K562 (cell line): ENCODE measurements at regions not wholly inside any gene's neighbourhood (a gene's known extent, or its start where the extent isn't known, plus 50 kb on each side); places are given as distances from the start of the nearest gene placed in this dataset.

ENCODE experiments used
- EP300 ChIP-seq: IDR thresholded peaks from 2 replicates; pipeline ENCODE4 v1.6.1; 2012; ENCODE audit warnings: low read length, improper control_type of control experiment
- ILK ChIP-seq: fragments of 450-650 bp; IDR thresholded peaks from 2 replicates; pipeline ENCODE4 v1.6.1; 2016; ENCODE audit warnings: missing genetic modification characterization, low read depth, mild to moderate bottlenecking, missing compliant biosample characterization, moderate library complexity, borderline replicate concordance
- JUND ChIP-seq, 2 experiments: IDR thresholded peaks; 2 replicates in 1 of 2; 3 replicates in 1 of 2; pipeline ENCODE4 v1.6.1; 2011; ENCODE audit warnings: borderline replicate concordance in 2 of 2, low read depth in 2 of 2, low read length in 2 of 2, improper control_type of control experiment in 1 of 2, missing biosample characterization in 1 of 2, missing genetic modification characterization in 1 of 2, missing genetic modification reagents in 1 of 2
- NBN ChIP-seq: fragments of 450-650 bp; IDR thresholded peaks from 2 replicates; pipeline ENCODE4 v1.6.1; 2016; ENCODE audit warnings: low read depth, mild to moderate bottlenecking
- NR3C1 ChIP-seq: sonication (generic); formaldehyde crosslinking; IDR thresholded peaks from 2 replicates; pipeline ENCODE4 v1.8.1; 2022; ENCODE audit warnings: missing genetic modification reagents
- RBM14 ChIP-seq: fragments of 200-400 bp; formaldehyde crosslinking; IDR thresholded peaks from 2 replicates; pipeline ENCODE4 v1.6.1; 2018; ENCODE audit warnings: low read depth, mild to moderate bottlenecking, low read length, moderate library complexity, borderline replicate concordance; ENCODE audit not compliant: insufficient read depth
- SAFB2 ChIP-seq: fragments of 200-400 bp; formaldehyde crosslinking; IDR thresholded peaks from 2 replicates; pipeline ENCODE4 v1.6.1; 2018; ENCODE audit warnings: borderline replicate concordance, low read length, low read depth, moderate library complexity; ENCODE audit not compliant: severe bottlenecking
- ZNF239 ChIP-seq: fragments of 250-450 bp; sonication (Bioruptor Pico); IDR thresholded peaks from 2 replicates; pipeline ENCODE4 v1.4.0; 2020; ENCODE audit warnings: mild to moderate bottlenecking
- ZNF274 ChIP-seq: IDR thresholded peaks from 2 replicates; pipeline ENCODE4 v1.6.1; 2011; ENCODE audit warnings: low read depth, mild to moderate bottlenecking, low read length, moderate library complexity, borderline replicate concordance
- TF ChIP-seq, protein P1 (sequence below), 3 experiments: IDR thresholded peaks in 2 of 3; conservative IDR thresholded peaks in 1 of 3; 2 replicates each; pipeline ENCODE4 v1.5.1; 2011 to 2012; ENCODE audit warnings: low read length in 3 of 3, mild to moderate bottlenecking in 3 of 3, control low read depth in 2 of 3, improper control_type of control experiment in 1 of 3, inconsistent platforms in 1 of 3, low read depth in 1 of 3, mixed read lengths in 1 of 3, moderate library complexity in 1 of 3; ENCODE audit not compliant: insufficient read depth in 2 of 3
- TF ChIP-seq, protein P2 (sequence below), 2 experiments: fragments of 450-650 bp in 1 of 2; sonication (generic) in 1 of 2; formaldehyde crosslinking; conservative IDR thresholded peaks; 2 replicates each; pipeline versions ENCODE4 v1.4.0 to v1.8.1; 2020 to 2022; ENCODE audit warnings: mild to moderate bottlenecking in 1 of 2, missing genetic modification reagents in 1 of 2
- TF ChIP-seq, protein P3 (sequence below): IDR thresholded peaks from 3 replicates; pipeline ENCODE4 v1.6.1; 2011; ENCODE audit warnings: borderline replicate concordance, mild to moderate bottlenecking; ENCODE audit not compliant: insufficient read length, insufficient read depth

DNA sequence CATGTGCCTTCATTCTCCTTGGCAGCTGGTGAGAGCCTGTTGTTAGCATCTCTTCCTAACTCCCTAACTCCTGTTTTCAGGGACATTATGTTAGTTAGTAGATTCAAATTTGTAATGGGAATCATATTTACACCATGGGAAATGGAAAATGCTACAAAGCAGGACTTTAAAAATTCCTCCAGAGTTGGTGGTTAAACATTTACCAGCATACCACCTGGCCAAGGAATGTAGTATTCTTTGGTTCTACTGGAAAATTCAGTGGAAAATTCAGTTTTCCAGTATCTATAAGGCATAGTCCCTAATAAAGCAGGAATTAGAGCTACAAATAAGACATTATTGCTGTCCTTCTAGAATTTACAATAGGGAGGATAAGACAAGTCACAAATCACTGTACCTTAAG, 291.7 kb downstream of the GPD2 start:
- TF ChIP-seq RBM14 (no peak), ZNF239 (no peak), SAFB2 (no peak), ILK (tag) (no peak), JUND (IDR thresholded peaks at IDR 0.05; ENCODE audit: borderline replicate concordance, low read depth, low read length) (no peak), JUND (tag; IDR thresholded peaks at IDR 0.05; ENCODE audit: borderline replicate concordance, low read depth, low read length) (no peak), EP300 (no peak), ZNF274 (no peak), NR3C1 (no peak), NBN (no peak)
- TF ChIP-seq, protein P1, sequence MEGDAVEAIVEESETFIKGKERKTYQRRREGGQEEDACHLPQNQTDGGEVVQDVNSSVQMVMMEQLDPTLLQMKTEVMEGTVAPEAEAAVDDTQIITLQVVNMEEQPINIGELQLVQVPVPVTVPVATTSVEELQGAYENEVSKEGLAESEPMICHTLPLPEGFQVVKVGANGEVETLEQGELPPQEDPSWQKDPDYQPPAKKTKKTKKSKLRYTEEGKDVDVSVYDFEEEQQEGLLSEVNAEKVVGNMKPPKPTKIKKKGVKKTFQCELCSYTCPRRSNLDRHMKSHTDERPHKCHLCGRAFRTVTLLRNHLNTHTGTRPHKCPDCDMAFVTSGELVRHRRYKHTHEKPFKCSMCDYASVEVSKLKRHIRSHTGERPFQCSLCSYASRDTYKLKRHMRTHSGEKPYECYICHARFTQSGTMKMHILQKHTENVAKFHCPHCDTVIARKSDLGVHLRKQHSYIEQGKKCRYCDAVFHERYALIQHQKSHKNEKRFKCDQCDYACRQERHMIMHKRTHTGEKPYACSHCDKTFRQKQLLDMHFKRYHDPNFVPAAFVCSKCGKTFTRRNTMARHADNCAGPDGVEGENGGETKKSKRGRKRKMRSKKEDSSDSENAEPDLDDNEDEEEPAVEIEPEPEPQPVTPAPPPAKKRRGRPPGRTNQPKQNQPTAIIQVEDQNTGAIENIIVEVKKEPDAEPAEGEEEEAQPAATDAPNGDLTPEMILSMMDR (IDR thresholded peaks at IDR 0.05 in 2 of 3, conservative IDR thresholded peaks at IDR 0.05 in 1 of 3; ENCODE audit: insufficient read depth in 2 of 3, low read depth in 1 of 3, low read length in 3 of 3) = no peak
- TF ChIP-seq, protein P2, sequence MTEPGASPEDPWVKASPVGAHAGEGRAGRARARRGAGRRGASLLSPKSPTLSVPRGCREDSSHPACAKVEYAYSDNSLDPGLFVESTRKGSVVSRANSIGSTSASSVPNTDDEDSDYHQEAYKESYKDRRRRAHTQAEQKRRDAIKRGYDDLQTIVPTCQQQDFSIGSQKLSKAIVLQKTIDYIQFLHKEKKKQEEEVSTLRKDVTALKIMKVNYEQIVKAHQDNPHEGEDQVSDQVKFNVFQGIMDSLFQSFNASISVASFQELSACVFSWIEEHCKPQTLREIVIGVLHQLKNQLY (CRISPR knock-in tag; conservative IDR thresholded peaks at IDR 0.05) = no peak
- TF ChIP-seq, protein P3, sequence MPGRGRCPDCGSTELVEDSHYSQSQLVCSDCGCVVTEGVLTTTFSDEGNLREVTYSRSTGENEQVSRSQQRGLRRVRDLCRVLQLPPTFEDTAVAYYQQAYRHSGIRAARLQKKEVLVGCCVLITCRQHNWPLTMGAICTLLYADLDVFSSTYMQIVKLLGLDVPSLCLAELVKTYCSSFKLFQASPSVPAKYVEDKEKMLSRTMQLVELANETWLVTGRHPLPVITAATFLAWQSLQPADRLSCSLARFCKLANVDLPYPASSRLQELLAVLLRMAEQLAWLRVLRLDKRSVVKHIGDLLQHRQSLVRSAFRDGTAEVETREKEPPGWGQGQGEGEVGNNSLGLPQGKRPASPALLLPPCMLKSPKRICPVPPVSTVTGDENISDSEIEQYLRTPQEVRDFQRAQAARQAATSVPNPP = no peak
